GM19239 (cell line): ENCODE measurements at regions not wholly inside any gene's neighbourhood (a gene's known extent, or its start where the extent isn't known, plus 50 kb on each side); places are given as distances from the start of the nearest gene placed in this dataset.

Experiments
- DNase-seq: peaks from one replicate; pipeline ENCODE4 v3.0.0; 2011; ENCODE audit warnings: low spot score; ENCODE audit not compliant: insufficient read length
- FAIRE-seq: peaks from 2 replicates; lab custom pipeline; 2011; peaks lifted over from hg19 to GRCh38; lab: Jason Lieb, UNC

DNA sequence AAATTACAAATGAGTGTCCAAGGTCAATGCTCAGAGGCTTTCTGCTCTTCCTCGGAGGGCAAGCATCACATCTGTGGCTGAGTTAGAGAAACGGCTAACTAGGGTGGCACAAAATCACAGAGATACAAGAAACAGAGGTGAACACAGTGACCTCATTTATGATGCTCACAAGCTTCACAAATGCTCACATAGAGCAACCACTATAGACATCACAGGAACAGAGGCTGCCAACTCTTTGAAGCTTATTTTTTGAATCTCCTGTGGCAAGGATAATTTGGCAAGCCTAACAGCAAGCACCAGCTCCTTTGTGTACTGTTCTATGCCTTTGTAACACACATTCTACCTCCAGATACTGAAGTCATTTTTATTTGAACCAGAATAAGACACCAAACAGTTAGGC is 416.5 kb upstream of the DDI1 start:
- no peak for FAIRE-seq
- DNase-seq: no peak

DNA sequence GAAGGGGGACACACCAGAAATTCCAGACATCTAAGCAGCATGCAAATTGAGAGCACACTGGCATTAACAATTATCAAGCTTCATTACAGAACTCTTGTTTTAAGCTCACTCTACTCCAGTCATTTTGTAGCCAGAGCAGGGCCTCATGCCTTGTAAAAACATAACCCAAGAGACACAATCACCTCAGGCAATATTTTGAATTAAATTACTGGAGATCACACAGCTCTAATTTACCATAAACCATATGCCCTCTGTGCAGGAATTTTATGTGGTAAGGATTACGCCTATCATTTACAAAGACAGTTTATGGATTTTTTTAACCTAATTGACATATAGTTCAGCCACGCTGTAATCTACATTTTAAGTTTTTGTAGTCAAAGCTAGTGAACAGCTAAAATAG is 414.1 kb upstream of the DDI1 start:
- DNase-seq (no peak), FAIRE-seq (no peak)

DNA sequence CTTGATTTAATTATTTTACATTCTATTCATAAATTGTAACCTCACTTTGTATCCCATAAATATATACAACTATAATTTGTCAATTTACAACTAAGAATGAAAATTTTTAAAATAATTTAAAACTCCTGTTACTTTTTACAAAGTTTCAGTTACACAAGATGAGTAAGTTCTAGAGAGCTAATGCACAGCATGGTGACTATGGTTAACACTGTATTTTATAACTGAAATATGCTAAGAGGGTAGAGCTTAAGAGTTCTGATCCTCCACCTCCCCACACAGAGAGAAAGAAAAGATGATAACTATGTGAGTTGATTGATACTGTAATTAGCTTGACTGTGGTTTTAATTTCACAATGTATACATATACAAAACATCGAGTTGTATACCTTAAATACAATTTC is 412.5 kb upstream of the DDI1 start:
- no peak for FAIRE-seq
- no peak for DNase-seq

DNA sequence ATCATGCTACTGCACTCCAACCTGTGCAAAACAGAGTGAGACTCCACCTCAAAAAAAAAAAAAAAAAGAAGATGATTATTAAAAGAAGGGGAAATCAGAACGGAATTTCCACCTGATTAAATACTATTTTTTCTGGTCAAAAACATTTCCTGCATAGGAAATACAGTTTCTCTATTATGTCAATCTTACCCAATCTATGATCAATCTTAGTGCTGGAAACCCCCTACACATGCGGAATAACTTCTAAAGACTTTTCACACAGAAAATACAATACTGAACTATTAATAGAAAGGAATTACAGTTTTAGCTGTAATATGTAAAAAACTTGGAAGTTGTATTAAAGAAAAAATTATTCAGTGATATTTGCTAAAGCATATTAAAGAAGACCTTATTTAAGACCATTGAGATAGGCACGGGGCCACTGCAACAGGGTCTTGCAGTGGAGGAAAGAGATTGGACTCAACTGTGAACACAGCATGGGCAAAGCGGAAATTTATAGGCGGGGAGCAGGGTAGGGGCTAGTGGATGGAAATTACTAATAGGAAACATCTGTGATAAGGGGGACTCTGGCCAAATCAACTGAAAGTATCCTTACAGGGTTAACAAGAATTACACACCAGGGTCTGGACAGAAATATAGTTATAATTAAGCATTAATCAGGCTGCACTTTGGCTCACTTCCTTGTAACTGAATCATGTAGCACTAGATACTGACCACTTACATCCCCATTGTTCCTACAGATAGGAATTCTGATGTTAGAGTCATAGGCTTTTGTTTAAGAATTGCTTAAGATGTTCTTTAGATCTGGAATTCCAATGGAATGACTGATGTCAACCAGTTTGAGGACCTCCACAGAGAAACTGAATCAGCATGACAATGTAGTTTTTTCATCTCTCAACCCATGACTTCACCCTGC is 411.5 kb upstream of the DDI1 start:
- DNase-seq (no peak), FAIRE-seq (no peak)

DNA sequence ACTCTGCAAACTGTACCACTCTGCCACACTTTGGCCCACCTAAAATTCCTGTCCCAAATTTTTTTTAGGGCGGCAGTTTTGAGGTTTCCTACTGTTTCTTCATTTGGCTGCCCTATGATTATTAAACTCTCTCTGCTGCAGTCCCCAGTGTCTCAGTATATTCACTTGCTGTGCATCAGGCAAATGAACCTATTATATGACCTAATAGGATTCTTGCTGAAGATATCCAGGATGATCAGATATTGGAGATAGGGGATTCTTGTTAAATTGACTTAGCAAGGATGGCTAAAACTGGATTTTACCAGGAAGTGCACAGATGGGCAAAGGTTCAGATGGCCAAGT is 410.8 kb upstream of the DDI1 start:
- no peak for FAIRE-seq
- no peak for DNase-seq

DNA sequence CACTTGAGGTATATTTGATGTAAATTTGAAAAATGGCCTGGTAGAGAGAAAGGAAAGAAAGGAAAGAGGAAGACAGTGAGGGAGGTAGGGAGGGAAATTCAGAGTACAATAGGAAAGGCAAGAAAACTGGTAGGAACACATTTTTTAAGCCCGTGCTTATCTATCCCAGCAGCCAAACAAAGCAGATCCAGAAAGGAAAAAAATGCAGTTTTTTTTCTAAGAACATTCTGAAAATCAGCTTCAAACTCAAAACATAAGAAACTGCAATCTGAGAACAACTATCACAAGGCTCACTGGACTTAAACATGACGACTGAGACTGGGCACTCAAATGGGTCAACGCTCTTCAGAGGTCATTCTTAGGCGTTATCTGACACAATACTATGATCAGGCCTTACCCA is 408.3 kb upstream of the DDI1 start:
- DNase-seq: no peak
- no peak for FAIRE-seq

DNA sequence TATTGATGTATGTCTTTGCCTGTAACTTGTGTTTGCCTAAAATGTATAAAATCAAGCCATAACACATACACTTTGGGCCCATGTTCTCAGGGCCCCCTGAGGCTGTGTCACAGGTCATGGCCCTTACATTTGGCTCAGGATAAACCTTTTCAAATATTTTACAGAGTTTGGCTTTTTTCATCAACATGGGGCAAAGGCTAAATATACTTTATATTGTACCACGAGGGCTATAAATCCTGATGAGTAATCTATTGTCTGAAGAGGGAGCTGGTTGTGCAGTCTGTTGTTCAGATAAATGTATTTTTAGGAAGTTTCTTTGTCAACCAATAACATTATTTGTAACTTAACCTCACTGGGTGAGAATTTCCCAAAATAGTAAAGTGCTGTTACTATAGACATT is 404.6 kb upstream of the DDI1 start:
- DNase-seq: no peak
- no peak for FAIRE-seq

DNA sequence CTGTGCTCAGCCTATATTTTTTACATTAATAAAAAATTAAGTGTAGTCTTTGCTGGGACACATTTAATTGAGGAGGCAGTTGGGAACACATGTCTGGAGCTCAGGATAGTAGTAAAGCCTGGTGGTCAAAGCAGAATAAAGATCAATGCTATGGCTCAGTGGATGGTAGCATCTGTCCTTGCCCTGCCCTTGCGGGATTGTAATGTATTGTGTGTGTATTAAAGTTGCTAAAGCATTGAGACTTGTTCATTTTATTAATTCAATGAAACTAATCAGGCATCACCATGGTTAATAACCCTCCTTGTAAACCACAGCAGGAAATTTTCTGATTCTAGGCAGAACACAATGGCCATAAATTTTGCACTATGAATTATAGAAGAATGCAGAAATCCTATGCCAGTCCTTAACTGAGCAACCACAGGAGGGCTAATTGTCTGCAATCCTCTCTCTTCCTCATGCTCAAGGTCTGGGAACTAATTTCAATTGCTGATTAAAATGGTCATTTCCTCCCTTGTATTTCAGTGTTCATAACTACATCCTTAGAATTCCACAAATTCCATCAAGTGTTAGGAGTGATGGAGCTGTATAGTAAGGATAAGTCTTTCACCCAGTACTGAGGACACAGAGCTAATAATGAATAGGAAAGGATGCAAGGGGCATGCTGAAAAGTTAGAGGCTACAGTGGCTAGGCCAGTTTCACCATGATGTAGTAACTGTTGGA is 403.2 kb upstream of the DDI1 start:
- FAIRE-seq: no peak
- no peak for DNase-seq

DNA sequence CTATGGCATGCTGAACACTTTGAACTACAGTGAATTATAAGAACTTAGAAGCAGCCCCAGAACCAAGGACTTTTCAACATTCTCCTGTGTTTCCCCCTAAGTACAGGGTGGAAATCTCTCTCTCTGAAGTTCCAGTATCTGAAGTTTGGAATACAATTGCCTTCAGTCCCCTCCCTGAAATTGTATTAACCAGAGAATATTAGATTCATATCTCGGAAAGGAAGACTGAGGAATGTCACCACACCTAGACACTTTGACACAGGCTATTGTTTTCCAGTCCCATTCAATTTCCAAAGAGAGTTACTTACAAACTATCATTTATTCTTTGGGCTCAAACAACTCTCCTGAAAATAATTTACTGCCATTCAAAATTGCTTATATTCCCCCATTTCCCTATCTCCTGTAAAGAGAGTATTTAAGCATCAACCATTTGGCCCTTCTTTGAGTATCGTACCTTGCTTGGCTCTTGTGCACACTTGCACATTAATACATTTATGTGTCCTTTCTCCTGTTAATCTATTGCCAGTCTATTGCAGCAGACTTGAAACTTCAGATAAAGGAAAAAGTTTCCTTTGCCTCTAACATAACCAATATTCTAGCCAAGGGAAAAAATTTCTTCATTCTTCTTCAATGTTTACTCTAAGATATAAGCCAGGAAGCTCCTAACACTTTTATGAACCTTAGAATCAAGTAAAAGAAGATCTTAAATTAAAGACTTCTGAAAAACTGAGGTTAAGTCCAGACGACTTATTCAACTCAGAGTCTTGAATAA is 402.4 kb upstream of the DDI1 start:
- FAIRE-seq (no peak), DNase-seq (no peak)

DNA sequence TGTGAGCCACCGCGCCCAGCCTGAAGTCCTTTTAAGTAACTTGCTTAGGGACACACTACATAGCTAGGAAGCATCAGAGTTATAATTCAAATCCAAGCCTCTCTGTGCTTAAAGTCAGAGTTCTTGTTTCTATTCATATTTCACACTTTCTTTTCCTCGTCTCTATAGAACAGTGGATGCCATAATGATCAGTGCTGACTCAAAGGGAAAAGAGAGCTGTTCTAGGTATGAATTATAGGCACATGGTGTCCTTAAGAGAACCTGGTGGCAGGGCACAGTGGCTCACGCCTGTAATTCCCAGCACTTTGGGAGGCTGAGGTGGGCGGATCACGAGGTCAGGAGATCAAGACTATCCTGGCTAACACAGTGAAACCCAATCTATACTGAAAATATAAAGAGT is 400.2 kb upstream of the DDI1 start:
- DNase-seq (no peak), FAIRE-seq (no peak)

DNA sequence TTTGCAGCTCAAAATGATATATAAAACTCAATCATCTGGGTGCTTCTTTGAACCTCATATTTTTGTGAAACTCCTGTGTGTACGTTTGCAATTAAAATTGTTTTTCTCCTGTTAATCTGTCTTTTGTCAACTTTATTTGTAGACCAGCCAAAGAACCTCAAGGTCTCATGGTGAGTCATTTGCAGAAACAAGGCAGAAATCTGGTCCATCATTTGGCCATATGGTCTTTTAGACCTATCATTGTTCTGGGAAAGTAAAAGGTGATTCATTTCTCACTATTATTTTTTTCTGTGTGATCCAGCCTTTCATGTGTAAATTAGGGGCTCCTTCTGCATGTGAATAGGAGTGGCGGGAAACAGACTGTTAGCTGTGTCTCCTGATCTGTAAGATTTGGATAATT is 399.1 kb upstream of the DDI1 start:
- DNase-seq (no peak), FAIRE-seq (no peak)

DNA sequence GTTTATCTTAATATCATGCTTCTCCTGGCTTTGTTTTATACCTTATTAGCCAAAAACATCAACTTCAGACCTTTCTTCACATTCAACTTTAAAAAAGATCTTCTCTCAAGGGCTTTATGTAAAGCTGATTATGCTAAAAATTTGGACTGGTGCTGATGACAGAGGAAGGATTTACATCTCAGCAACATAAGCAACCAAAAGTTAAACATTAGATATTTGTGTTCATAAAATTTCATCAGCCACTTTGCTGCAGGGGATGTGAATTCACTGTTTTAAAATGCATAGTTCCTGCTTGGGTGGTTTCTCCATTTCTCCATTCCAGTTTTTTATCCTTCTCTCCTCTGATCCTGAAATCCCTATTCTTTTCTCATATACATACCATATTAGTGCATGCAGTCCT is 398.6 kb upstream of the DDI1 start:
- DNase-seq (no peak), FAIRE-seq (no peak)

DNA sequence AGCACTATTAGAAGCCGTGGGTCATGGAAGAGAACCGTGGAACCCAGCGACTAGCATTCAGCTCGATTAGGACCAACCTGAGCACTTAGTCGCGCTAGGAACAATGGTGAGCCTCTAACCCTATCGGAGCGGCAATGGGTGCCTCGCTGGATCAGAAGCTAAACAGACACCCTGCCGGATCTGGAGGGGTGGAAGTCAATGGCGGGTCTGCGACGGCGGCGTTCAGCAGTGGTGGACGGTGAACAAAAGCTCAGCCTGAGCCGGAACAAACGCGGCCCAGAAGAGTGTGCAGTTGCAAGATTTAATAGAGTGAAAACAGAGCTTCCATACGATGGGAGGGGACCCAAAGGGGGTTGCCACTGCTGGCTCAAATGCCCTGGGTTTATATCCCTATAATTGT is 391.8 kb upstream of the DDI1 start:
- DNase-seq: no peak
- FAIRE-seq: no peak

DNA sequence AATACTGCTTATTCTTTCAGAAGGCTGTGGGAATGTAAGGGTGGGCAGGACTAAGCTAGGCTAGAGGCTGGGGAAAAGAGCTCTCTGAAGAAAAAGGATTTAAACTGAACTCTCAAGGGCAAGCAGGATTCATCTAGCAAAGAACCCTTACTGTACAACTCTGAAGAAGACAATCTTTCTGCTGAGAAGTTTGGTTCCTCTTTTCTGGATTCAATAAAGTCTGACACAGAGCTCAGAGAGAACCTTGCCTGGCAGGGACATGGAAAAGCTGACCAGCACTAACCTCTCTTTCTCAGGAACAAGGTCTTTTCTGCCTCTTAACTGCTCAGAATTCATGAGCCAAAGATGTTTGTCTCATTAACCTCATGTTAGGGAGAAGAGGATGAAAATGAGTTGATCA is 388.4 kb upstream of the DDI1 start:
- no peak for FAIRE-seq
- no peak for DNase-seq

DNA sequence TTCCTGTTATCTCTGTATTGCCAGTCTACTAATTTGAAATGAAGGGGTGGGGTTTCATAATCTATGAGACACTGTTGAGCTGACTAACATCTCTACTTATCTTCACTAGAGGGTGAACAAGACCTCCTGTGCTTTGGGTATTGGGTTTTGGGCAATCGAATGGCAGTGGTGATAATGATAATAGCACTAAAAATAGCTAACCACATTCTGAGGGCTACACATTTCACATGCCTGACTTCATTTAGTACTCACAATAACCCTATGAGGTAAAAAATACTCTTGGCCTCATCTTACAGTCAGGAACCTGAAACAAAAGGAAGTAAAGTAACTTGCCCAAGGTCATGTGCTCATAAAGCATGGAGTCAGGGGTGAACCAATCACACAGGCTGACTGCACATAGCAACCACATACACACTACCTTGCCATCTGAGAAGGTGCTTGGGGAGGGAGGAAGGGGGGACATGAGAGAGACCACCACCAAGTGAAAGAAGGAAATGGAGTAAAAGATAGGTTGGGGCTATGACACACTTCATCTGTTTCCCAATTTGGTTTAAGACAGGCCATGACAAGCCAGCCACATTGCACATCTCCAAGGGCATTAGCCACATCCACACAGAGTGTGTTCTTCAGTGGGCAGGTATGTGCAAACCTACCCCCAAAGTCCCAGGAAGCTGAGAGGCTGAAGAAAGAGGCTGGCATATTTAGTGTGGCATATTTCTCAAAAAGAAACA is 387.6 kb upstream of the DDI1 start:
- no peak for DNase-seq

DNA sequence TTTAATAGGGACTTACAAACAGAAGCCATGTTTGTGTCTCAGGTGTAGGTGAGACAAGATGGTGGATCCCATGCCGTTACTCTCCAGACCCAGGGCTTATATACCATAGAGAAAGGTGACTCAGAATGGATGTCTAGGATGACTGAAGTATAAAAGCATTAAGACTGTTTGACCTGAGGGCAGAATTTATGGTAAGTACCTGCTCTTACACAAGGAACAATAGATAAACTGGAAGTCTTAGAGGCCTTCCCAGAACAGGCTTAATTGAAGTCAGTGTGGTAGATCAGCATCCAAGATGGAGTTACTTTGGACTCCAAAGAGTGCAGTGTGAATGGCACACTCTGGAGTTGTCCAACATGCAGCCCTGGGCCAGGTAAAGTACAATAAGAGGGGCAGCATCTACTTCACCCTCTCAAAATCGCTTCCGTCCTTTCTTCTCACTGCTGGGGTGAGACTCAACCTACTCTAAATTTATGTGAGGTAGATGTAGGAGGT is 387.0 kb upstream of the DDI1 start:
- DNase-seq (no peak), FAIRE-seq (no peak)

More for the DNA sequence above, 387.6 kb upstream of the DDI1 start:
- no peak for FAIRE-seq

DNA sequence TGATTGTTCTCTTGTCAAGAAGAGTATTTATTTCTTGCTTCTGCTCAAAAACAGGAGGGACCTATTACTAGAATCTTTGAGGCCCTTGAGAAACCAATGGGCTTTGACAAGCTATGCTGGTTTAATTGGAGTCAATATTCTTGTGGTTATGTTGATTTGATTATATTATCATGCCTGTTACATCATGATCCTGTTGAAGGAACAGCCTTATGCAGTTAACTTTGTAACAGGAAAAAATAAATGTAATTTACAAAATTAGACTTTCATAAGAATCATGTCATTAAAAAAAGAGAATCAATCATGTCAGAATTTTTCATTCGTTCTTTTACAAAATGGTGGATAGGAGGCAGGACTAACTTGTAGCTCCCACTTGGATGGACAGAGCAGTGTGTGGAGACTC is 386.1 kb upstream of the DDI1 start:
- no peak for DNase-seq
- no peak for FAIRE-seq

DNA sequence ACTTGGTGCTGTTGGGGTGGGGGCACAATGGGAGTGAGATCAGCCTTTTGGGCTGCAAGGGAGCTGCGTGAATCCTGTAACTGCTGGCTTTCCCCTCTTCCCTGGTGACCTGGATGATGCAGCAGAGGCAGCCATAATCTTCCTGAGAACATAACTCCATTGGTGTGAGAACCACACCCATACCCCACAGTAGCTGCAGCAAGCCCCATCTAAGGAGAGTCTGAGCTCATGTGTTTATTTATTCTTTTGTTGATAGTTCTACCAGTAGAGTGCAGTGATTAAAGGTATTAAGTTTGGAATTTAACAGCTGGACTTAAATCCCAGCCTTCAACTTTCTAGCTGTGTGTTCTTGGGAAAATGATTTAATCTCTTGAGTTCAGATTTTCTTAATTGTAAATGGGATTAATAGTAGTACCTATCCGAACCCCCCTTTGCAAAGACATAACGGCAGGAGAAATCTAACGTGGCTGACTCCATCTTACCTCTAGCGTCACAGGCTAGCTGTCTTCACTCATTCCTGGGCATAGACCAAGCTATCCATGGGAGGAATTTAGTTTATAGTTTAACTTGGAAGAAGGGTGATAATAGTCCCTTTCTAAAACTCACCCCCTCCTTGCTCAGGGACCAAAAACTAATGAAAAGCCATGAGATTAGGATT is 385.0 kb upstream of the DDI1 start:
- no peak for FAIRE-seq

DNA sequence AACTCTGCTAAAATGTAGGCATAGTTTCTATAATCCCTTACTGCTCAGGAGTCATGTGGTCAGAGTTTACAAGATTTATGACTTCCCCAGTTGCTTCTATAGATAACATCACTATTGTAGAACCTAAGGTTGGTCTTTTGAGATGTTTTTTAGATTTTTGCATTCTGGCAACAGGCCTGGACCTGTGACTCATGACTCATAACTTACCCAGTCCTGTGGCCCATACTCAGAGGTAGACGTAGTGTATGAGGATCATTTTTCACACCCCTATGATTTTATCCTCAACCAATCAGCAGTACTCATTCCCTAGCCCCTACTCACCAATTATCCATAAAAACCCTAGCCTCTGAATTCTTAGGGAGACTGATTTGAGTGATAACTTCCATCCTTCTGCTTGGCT is 384.4 kb upstream of the DDI1 start:
- FAIRE-seq: no peak
- no peak for DNase-seq

More for the DNA sequence above, 385.0 kb upstream of the DDI1 start:
- no peak for DNase-seq

DNA sequence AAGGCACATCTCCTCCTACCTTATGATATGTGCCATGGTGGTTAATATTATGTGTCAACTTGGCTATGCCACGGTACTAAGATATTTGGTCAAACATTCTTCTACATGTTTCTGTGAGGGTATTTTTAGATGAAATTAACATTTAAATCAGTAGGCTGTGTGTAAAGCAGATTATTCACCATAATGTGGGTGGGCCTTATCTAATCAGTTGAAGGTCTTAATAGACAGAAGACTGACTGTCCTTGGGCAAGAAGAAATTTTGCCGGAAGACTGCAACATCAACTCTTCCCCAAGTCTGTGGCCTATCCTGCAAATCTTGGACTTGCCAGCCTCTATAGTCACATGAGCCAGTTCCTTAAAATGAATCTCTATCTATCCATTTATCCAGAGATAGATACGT is 380.1 kb upstream of the DDI1 start:
- DNase-seq (no peak), FAIRE-seq (no peak)
